OCI-LY3 (cell line): ENCODE measurements at regions not wholly inside any gene's neighbourhood (a gene's known extent, or its start where the extent isn't known, plus 50 kb on each side); places are given as distances from the start of the nearest gene placed in this dataset.

Experiments used
- CTCF ChIP-seq: fragments of 200-600, 300-600 bp; sonication (generic); IDR thresholded peaks from 2 replicates; pipeline ENCODE4 v1.5.1; 2014; ENCODE audit warnings: antibody characterized with exemption, low read length, low read depth
- EZH2phosphoT487 ChIP-seq: fragments of 200-600 bp; shearing (Covaris generic); IDR thresholded peaks from 2 replicates; pipeline ENCODE4 v1.6.1; 2018; ENCODE audit warnings: antibody characterized with exemption, mixed run types, low read depth

- TF ChIP-seq CTCF (no peak), EZH2phosphoT487 (no peak)
Observed at GRCh38 chr13:106691341-106691740, 123.4 kb upstream of the ARGLU1 start.
